Caki2 (cell line): ENCODE measurements at regions not wholly inside any gene's neighbourhood (a gene's known extent, or its start where the extent isn't known, plus 50 kb on each side); places are given as distances from the start of the nearest gene placed in this dataset.

Experiments
- DNase-seq: peaks from one replicate; pipeline ENCODE4 v3.0.0-alpha.2; 2015; ENCODE audit warnings: low read depth
- in situ Hi-C: cut with HindIII; loops from 2 replicates; pipeline ENCODE4 v1.10.0; 2016; ENCODE audit warnings: low sequenced_read_pairs, low pct_unique_long_range_greater_than_20kb, mixed read lengths

DNA sequence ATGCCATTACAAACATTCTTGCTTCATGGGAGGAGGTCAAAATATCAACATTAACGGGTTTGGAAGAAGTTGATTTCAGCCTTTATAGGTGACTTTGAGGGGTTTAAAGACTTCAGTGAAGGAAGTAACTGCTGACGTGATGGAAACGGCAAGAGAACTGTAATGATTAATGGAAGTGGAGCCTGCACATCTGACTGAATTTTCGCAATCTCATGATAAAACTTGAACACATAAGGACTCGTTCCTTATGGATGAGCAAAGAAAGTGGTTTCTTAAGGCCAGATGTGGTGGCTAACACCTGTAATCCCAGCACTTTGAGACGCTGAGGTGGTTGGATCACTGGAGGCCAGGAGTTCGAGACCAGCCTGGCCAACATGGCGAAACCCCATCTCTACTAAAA is 226.1 kb downstream of the BCAS1 start:
- DNase-seq: no peak
- in situ Hi-C loops: no loop called here

DNA sequence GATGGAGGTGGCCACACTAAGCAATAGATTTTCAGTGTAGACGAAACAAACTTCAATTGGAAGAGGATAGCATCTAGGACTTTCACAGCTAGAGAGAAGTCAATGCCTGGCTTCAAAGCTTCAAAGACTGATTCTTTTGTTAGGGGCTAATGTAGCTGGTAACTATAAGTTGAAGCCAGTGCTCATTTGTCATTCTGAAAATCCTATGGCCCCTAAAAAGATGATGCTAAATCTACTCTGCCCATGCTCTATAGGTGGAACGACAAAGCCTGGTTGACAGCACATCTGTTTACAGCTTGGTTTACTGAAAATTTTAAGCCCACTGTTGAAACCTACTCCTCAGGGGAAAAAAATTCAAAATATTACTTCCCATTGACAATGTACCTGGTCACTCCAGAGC is 226.7 kb downstream of the BCAS1 start:
- in situ Hi-C loops: no loop called here
- no peak for DNase-seq

DNA sequence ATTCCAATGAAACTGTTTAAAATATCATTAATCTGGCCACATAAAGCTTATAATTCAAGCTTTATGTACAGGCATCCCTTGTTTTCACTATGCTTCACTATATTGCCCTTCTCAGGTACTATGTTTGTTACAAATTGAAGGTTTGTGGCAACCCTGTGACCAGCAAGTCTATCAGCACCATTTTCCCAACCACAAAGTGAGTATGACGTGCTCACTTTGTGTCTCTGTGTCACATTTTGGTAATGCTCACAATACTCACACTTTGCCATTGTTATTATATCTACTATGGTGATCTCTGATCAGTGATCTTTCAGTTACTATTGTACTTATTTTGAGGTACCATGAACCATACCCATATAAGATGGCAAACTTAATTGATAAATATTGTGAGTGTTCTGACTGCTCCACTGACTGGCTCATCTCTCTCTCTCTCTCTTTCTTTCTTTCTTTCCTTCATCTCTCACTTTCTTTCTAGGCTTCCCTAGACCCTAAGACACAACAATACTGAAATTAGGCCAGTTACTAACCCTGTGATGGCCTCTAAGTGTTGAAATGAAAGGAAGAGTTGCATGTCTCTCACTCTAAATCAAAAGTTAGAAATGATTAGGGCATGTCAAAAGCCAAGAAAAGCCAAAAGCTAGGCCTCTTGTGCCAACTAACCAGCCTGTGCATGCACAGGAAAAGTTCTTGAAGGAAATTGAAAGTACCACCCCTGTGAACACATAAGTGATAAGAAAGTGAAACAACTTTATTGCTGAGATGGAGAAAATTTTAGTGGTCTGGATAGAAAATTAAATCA is 227.9 kb downstream of the BCAS1 start:
- in situ Hi-C loops: no loop called here
- DNase-seq: no peak

DNA sequence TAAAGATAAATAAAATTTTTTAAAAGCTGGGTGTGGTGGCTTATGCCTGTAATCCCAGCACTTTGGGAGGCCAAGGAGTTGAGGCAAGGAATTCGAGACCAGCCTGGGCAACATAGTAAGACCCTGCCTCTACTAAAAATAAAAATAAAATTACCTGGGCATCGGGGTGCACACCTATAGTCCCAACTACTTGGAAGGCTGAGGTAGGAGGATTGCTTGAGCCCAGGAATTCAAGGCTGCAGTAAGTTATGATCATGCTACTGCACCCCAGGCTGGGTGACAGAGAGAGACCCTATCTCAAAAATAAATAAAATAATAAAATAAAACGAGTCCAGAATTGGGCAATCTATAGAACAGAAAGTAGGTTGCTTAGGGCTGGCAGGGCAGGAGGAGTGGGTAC is 228.7 kb downstream of the BCAS1 start:
- in situ Hi-C loops: no loop called here
- DNase-seq: no peak

DNA sequence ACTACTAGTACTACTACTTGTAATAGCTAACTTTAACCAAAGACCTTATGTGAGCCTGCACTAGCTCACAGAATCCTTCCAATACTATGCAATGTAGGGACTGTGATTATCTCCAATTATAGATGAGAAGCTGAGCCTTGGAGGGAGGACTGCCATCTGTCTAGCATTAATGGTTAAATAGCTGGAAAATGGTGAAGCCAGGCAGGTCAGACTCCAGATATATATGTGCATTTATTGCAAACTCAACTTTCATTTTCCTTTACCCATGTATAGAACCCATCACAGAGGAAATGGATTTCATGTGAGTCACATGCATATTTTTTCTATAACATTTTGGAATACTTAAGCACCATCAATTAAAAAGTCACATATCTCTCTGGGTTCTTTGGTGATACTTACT is 229.9 kb downstream of the BCAS1 start:
- in situ Hi-C loops: no loop called here
- DNase-seq: no peak

DNA sequence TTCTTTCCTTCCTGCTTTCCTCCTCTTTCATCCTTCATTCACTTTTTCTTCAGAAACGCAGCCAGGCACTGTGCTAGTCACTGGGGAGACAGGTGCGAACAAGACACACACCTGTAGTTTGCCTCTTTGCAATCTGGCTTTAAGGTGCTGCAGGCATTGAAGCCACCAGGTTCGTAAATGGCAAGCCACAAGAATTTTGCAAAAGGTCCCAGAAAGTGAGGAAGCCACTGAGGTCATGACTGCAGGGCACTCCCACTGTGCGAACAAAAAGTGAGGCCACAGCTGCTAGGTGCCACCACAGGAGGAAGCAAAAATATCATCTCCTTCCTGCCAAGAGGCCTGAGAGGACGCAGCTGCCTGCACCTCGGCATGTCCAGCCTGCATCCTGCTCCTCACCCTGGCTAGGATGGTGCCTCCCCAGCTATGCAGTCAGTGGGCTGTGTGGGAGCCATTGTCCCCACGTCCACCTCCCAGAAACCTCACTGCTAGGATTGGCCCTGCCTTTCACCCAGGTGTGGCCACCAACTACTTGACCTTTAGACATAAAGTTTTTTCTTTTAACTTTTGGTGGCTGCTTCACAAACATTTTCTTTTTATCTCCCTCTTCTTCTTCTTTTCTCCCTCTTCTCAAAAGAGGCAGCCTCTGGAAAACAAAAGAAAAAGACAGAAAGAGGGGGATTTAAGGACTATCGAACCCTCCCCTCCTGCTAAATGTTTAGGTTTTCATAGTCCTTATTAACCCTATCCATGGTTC is 230.8 kb downstream of the BCAS1 start:
- DNase-seq: no peak
- in situ Hi-C loops: no loop called here

DNA sequence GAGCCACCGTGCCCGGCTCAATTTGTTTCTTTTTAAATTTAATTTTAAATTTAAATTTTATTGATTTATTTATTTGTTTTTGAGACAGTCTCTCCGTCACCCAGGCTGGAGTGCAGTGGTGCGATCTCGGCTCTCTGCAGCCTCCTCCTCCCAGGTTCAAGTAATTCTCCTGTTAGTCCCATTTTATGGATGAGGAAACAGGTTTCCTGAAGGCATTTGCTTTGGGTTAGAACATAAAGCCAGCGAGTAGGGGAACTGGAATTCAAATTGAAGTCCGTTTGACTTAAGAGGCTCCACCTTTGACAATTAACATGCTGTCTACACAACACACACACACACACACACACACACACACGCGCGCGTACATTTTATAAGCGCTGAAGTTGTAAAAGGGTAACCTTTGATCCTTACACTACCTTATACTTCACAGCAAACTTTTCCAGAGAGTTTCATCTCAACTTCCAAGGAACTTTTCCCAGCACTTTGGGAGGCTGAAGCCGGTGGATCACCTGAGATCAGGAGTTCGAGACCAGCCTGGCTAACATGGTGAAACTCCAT is 232.0 kb downstream of the BCAS1 start:
- in situ Hi-C loops: no loop called here
- no peak for DNase-seq

DNA sequence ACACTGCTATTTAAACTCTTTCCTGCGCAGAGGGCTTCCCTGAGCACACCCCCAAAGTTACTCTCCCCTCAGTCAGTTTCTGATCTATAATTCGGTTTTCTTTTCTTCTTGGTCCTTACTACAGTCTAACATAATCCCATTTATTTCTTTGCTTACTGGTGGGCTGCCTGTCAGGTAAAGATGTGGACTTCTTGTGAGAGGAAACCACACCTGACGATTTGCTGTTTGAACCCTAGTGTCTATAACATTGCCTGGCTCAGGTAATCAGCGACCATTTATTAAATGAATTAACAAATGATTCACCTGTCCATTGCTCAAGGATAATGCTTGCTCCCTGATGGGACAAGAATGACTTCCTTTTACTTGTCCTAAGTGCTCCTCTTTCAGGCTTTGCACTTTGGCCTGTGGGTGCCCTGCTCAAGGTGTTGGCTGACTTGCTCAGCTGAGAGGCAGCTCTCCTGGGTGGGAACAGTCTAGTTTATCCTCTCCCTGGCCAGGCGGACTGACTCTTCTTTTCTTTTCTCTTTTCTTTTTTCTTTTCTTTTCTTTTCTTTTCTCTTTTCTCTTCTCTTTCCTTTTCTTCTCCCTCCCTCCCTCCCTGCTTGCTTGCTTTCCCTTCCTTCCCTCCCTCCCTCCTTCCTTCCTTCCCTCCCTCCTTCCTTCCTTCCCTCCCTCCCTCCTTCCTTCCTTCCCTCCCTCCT is 233.1 kb downstream of the BCAS1 start:
- DNase-seq: no peak
- in situ Hi-C loops: no loop called here

DNA sequence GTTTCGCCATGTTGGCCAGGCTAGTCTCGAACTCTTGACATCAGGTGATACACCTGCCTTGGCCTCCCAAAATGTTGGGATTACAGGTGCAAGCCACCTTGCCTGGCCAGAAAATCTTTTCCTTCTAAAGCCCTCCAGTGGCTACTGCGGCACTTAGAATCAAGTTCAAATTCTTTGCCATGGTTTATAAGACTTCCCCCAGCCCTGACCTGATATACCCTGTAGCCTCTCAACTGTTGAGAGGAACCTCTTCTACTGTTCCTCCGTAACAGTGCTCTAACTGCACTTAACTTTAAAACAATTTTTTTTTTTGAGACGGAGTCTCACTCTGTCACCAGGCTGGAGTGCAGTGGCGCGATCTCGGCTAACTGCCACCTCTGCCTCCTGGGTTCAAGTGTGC is 235.6 kb downstream of the BCAS1 start:
- in situ Hi-C loops: no loop called here
- no peak for DNase-seq

DNA sequence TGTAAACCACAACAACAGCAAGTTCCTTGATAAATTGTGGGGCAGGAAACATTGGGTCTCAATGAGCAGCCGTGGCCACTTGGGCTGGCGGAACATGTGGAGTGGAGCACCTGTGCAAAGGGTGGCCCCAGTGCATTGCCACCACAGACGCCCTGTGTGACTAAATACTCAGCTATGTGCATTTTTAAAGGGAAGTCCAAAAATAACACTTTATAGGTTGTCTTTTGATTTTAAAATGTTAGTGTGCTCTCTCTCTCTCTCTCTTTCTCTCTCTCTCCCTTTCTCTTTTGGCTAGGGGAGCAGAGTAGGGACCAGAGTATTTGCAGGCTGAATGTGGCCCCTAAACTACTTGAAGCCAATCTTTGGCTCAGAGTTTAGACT is 236.3 kb downstream of the BCAS1 start:
- in situ Hi-C loops: no loop called here

DNA sequence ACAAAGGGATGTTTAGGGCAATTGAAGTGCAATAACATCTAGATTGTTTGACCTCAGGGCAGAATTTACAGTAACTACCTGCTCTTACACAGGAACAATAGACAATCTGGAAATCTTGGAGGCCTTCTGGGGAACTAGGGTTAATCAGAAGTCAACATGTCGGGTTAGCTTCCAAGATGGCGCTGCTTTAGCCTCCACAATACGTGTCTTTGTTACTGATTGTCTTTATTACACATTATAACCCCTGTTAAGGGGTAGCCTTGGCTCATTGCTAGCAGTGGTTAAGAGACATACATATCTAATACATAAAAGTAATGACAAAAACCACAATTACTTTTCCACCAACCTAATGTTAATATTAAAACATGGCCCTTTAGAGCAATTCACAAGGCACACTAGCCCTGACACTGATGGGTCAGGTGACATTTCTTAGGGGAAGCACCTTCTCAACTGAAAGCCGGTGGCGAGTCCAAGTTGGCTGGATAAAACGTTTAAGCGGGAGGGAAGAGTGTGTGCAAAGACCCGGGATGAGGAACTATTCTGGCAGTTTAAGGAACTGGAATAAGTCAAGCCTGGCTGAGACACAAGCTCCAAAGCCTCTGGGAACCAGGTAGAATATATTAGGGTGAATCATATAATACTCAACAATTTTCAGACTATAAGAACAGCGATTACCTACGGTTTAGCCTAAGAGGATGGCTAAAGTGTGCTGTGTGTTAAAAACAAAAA is 236.9 kb downstream of the BCAS1 start:
- no peak for DNase-seq
- in situ Hi-C loops: no loop called here

More for the DNA sequence above, 236.3 kb downstream of the BCAS1 start:
- peak; percentile 26 for DNase-seq

DNA sequence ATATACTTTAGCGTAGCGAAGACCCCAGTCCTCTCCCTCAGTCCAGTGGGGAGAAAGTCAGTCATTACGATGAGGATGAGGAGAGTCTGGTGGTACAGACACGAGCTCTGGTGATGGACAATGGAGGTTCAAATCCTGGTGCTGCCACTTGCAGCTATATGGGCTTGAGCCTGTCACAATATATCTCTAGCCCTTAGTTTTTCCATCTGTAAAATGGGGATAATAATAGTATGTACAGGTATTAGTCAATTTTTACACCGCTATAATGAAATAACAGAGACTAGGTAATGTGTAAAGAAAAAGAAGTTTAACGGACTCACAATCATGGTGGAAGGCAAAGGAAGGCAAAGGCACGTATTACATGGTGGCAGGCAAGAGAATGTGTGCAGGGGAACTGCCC is 237.9 kb downstream of the BCAS1 start:
- DNase-seq: no peak
- in situ Hi-C loops: no loop called here

DNA sequence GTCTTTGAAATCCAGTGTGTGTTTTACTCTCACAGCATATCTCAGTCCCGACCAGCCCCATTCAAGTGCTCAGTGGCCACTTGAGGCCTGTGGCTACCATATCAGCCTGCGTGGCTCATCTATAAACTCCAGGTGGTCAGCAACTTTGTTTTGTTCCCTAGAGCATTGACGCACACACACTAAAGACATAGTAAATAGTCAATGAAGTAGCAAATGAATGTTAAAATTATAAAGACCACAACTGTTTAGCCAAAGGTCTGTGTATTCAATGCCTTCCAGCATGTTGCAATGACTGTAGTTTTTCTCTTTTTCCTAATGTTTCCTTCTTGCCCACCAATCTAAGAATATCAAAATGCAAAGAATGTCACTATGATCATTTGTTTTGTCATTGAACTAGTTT is 238.2 kb upstream of the ZNF217 start:
- in situ Hi-C loops: no loop called here
- no peak for DNase-seq

DNA sequence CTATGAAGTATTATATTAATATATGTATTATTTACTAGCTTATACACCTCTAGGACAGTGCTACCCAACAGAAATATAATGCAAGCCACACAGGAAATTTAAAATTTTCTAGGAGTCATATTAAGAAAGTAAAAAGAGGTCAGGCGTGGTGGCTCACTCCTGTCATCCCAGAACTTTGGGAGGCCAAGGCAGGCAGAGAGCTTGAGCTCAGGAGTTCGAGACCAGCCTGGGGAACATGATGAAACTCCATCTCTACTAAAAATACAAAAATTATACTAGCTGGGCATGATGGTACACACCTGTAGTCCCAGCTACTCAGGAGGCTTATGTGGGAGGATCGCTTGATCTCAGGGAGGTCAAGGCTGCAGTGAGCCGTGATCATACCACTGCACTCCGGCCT is 237.6 kb upstream of the ZNF217 start:
- in situ Hi-C loops: no loop called here
- no peak for DNase-seq

DNA sequence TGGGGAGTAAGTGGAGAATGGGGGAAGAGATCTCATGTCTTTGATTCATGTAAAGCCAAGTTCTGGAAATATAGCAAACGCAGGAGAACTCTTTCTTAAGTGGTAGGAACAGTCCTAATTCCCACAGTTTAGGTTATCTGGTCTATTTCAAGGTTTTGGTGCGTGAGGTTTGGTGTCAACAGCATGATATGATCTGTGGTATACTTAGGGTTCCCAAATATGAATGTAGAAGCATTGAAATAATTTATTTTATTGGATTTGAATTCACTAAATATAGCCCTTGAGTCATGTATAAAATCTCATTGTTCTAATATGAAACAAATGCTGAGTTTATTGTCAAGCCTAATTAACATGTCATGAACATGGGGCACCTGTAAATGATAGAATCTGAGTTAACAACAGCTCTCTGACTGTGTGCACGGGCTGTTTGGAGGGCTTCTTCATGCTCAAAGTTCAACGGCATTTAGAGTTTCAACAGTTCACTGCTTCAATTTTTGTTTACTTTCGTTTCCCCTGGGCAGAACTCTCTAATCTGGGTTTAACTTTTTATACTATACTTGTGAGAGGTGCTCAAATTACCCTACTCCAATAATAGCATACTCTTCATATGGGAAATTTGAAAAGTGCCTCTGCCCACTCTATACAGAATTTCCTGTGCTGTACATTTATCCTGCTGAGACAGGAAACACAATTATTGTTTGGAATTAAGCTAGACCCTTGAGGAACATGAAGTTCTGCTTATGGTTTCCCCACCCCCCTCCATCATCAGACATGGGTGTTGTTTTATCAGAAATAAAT is 236.3 kb upstream of the ZNF217 start:
- DNase-seq: peak; percentile 72
- in situ Hi-C loops: no loop called here

DNA sequence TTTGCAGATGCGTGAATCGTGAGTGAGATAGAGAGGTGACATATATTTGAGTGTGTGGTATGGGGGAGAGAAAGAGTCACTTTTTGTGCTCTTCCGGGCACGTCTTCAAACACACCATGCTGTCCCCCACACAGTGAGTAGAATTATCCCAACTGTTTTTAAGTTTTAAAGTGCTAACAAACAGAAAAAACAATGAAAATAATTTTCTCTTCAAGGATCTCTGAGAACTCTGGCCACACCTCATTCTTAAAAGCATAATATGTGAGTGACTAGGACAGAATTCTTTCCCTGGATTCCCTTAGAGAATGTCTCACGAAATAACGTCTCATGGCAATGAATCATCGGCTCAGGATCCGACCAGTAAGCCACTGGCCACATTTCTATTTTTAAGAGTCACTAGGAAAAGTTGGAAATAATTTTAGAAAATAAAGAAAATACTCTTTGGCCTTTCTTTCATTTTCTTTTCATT is 235.7 kb upstream of the ZNF217 start:
- in situ Hi-C loops: no loop called here
- peak; percentile 92 for DNase-seq

DNA sequence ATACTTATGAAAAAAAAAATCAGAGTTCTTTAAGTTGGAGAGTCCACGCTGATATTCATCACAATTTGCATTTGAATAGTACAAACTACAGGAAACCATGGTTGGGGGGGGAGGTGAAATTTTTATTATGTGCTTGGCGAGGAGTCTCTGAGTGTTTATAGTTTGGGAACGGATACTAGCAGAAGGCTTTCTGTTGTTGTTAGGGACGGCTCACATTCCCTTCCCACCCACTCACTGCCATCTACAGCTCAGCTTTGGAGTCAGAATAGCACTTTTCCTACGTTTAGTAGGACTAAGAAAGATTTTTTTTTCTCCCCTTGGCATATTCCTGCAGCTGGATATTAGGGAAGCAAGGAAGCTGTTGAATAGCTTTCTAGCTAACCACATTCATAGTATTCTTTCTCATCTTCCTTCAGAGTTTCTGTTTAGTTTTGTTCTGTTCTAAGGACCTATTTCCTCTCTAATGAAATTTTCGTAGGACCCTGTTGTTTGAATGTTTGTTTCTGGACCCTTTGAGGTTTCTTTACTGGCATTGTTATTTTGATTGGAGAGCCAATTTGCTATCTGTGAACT is 235.1 kb upstream of the ZNF217 start:
- in situ Hi-C loops: no loop called here
- DNase-seq: peak; percentile 81
